Head of caudate nucleus (tissue), 42 donors: ENCODE measurements at regions not wholly inside any gene's neighbourhood (a gene's known extent, or its start where the extent isn't known, plus 50 kb on each side); places are given as distances from the start of the nearest gene placed in this dataset.
"Not testable (repeated sequence)": the region's sequence is repeated elsewhere in the genome, so short reads cannot be mapped to it uniquely, and the experiment has no call there.

Experiments used
- DNase-seq, 42 donors: peaks; one replicate each; pipeline versions ENCODE4 v3.0.0 to v3.0.0-alpha.2; 2020 to 2021; ENCODE audit warnings: mixed read lengths in 7 of 42
- intact Hi-C: fragments of 100-400 bp; cut with DNase I; formaldehyde crosslinking; loops from one replicate; pipeline ENCODE4 v1.15.0; 2022

DNA sequence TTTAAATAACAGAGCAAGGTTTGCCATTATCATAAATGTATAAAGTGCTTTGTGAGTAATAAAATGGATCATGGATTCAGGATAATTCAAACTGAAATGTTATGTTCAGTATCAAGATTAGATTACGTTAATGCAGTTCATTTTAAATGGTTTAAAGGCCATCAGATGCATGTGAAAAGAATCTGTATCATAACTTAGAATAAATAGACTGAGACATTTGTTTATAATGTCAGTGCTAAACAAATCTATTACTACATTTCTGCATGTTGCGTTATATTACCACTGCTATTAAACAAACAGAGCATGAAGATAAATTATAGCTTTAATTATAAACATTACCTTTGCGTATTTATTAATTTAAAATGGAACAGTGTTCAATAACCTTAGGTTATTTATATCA, 160.2 kb downstream of the TOX3 start:
- no peak for DNase-seq
- intact Hi-C loops: no loop called here

DNA sequence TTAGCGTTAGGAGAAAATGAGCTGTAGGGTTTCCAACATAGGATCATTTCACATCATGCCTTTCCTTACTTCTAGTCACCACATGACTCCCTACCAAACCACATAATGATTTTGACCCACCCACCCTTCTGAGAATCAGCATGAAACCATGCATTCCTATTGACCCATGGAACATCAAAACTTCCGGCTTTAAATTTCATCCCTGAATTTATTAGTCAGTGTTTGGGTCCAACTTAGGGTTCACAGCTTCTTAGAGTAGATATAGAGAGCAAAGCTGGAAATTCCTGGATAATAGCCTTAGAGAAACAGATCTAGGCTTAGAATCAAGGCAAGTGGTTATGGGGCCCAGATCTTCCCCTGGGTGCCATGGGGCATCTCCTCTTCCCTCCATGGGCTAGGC, 162.6 kb downstream of the TOX3 start:
- DNase-seq: no peak
- intact Hi-C loops: no loop called here

DNA sequence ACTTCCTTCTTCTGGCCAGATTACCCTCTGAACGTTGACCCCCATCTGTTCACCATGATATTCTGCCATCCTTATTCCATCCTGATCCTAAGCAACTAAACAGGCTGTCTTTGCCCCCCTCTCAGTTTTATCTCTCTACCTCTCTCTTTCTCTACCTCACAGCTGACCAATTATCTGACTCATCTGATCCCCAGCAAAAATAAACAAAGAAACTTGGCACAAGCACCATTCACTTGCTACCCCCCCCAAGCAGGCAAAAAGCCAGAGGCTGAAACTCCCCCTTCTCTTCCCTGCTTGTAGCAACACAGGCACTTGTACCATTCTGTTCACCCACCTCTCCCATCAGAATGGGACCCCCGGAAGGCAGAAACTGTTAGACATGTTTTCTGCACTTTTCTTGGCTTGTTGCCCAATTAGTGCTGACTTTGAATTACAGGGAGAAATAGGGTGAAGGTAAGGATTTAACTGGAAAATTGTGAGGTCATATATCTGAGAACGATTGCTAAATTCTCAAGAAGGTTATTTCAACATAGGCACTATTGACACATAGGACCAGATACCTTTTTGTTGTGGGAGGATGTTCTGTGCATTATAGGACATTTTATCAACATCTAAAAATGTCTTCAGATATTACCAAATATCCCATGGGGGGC, 163.2 kb downstream of the TOX3 start:
- intact Hi-C loops: no loop called here
- no peak for DNase-seq

DNA sequence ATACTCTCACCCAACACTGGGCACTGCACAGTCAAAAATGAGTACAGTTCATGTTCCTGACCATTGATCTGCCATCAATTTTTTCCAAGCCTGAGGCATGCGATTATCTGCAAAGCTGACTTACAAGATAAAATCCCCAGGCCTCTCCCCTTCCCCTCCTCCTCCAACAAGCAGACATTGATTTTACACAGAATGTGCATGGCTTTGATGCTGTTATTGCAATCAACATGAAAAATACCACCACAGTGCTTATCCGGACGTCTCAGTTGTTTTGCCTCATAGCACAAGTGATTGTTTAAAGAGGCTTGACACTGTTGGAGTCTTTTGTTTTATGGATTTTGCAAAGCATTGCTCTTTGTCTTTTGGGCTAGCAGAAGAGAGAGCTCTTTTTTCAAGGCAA, 163.8 kb downstream of the TOX3 start:
- intact Hi-C loops: no loop called here
- DNase-seq: no peak

DNA sequence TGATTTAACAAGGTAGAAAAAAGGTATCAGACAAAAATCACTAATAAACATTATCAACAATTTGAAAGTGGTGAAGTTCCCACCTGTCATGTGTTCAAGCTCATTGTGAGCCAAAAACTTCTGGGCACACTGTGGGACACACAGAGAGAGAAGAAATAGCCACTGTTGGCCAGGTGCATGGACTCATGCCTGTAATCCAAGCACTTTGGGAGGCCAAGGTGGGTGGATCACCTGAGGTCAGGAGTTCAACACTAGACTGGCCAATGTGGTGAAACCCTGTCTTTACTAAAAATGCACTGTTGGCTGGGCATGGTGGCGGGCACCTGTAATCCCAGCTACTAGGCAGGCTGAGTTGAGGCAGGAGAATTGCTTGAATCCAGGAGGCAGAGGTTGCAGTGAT, 167.4 kb downstream of the TOX3 start:
- no peak for DNase-seq
- intact Hi-C loops: no loop called here

DNA sequence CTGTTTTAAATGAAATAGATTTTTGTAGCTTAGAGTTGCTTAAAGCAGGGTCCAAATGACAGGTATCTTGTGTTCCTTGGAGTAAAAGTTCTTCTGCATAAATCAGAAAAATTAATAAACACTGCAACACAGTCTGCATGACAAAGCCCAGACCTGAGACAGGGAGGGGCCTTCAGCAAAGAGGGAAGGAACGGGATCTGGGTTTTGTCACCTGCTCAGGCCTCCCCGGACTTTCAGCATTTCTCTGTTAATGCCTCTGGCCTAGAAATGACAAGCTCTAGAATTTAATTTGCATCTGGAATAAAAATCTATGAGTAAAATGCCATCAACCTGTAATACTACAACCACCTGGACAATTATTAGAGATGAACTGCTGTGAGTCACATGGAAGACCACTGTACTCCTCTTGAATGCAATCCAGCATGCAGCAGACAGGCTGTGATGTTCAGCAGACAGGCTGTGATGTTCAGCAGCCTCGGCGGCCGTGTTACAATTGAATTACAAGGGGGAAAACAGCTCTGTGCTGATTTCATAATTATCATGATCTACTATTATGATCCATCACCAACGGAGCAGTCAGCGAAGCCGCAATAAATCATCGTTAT, 170.2 kb downstream of the TOX3 start:
- intact Hi-C loops: no loop called here
- DNase-seq: no peak

DNA sequence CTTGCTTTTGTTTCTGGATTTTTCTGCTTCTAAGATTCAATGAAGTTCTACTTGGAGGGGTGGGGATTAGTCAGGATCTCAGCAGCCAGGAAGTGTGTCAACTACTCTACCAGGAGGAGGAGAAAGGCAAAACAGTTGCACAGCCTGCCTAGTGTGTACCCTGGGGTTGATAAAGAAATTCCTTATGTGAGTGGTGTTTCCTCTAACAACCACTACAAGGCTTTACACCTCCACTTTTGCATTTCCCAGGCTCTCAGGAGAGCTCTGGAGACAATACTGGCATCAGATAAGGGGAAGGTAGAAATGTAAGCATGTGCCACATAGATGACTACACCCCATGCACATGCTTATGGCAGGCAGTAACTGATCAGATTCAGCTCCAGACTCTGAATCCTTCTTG, 174.6 kb downstream of the TOX3 start:
- intact Hi-C loops: no loop called here
- DNase-seq: no peak

DNA sequence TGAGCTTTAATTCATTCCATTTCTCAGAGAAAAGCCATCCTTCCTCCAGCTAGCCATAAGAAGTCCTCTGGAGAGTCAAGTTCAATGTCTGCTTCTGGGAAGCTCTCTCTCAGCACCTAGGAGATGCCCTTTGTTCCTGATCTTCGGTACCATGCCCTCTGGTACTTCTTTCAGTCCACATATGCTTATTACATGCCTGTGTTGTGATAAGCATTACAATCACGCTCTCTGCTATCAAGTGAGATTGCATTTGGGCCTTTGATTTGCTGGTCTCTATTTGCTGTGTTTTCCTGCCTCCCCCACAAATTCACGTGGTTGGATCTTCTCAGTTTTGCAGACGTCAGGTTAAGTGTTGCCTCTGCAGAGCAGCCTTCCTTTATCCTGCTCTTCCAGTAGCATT, 178.1 kb downstream of the TOX3 start:
- intact Hi-C loops: no loop called here
- DNase-seq: no peak

DNA sequence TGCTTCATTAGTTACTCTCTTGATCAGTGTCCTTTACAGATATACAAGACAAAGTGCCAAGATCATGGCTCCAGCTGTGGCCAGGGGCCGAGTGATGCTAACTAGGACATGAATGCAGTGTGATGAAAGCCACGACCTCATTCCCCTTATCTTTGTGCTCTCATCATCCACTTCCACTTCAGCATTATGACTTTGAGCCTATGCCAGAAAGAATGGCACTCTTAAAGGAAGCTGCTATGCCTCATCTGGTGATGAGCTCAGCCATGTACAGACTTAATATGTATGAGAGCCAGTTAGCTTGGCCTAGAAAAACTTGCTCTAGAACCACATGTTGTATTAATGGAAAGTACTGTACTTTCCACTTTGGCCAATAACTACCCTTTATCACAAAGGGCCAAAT, 179.1 kb downstream of the TOX3 start:
- intact Hi-C loops: no loop called here
- no peak for DNase-seq

DNA sequence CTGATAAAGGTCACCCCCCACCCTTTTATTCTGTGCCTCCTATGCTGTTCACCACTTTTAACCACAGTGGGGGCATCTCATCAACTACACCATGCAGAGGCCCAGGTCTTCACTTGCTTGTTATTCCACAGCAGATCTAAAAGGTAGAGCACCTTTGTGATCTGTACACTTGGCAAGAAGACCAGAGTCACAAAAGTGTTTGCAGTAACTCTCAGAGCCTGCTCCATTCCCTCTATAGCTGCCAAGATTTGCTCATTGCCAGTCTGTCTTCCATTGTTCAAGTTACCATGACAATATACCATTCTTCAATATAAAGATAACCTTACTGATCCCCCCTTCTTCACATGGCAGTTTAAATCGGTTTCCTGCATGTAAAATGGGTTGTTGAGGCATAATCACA, 180.0 kb downstream of the TOX3 start:
- no peak for DNase-seq
- intact Hi-C loops: no loop called here

DNA sequence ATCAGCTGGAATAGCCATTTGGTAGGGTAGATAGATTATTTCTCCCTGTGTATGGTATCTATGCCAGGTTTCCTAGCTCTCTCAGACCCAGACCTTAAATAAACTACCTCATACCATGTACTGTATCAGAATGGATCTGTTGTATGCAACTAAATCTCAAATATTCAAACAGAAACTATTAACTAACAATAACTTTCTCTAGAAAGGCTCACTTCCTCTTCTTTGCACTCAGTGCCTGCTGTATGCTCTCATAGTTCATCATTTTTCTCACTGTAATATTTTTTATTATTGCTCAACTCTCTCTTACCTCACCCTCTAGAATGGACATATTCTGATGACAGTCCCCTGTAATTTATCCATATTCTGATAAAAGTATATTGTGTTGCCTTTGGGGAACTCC, 182.4 kb downstream of the TOX3 start:
- no peak for DNase-seq
- intact Hi-C loops: no loop called here

DNA sequence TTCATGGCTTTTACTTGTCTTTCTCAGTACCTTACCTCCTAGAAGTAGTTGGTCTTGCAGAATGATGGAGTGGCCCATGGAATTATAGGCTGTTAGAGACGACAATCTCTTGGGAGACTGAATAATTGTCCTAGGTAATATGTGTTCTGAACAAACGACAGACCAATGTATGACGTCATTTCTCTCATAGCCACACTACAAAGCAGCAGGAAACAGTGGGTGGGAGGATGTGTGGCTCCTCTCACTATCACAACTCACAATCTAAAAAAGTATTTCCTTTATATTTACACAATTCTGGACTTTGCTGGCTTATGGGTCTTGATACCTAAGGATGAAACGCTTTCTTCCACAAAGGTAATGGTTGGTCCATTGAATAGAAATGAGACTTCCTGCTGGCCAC, 183.9 kb downstream of the TOX3 start:
- no peak for DNase-seq
- intact Hi-C loops: no loop called here

DNA sequence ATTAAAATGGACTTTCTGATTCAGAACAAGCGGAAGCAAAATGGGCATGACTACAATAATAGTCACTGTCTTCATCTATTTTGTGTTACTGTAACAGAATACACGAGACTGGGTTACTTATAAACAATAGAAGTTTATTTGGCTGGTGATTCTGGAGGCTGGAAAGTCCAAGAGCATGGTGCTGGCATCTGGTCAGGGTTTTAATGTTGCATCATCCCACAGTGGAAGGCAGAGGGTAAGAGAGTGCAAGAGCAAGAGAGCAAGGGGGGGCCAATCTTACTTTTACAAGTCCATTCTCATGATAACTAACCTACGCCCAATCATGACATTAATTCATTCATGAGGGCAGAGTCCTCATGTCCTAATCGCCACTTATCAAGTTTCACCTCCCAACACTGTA, 189.2 kb downstream of the TOX3 start:
- intact Hi-C loops: no loop called here
- no peak for DNase-seq

DNA sequence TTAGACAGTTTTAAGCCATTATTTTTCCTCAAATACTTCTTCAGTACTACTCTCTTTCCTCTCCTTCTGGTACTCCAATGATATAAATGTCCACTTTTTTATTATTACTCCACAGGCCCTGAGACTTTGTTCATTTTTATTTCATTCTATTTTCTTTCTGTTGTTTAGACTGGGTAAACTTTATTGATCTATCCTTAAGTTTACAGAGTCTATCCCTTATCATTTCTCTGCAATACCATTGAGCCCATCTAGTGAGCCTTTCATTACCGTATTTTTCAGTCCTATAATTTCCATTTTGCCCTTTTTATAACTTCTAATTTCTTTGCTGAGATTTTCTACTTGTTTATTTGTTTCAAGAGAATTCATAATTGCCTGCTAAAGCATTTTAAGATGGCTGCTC, 193.7 kb downstream of the TOX3 start:
- no peak for DNase-seq

DNA sequence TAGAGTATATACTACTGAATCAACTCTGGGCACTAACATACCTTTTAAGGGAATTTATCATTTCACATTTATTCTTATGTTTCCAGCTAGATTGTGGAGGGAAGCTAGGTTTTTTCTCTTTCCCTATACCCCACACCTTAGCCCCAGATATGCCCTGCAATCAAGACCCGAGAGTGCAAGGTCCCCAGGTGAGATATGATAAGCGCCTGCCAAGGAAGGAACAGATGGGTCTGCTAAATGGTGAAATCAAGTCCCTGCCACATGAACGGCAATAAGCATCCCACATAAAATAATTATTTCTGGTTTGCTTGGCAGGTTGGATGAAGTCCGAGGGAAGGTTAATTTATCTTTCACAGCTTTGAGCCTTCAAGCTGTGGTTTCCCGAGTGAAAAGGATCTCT, 195.5 kb downstream of the TOX3 start:
- intact Hi-C loops: no loop called here
- no peak for DNase-seq

More for the DNA sequence above, 193.7 kb downstream of the TOX3 start:
- intact Hi-C loops: no loop called here

DNA sequence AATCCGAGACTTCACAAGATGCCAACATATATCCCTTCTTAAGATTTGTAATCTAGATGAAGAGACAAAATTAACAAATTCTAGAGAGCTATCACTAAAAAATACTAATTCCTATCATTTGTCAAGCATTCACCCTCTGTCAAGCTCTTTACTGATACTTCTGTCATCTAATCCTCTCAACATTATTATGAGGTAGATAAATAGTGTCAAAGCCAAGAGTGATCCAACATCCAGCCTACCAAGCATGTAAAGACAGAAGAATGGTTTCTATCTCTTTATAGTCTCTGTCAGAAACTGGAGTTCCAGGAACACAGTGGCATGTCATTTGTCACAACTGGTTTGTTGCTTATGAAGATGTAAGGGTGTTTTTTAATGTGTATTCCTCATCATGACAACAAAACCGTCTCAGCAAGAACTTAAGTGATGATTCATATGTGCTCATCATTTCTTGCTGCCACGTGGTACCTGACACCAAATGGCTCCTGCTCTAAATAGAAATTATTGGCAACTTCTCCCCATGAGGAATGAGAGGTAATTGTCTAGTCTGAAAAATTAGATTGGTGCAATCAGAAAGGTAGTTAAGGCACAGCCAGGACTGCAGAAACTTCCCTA, 196.8 kb downstream of the TOX3 start:
- intact Hi-C loops: no loop called here

DNA sequence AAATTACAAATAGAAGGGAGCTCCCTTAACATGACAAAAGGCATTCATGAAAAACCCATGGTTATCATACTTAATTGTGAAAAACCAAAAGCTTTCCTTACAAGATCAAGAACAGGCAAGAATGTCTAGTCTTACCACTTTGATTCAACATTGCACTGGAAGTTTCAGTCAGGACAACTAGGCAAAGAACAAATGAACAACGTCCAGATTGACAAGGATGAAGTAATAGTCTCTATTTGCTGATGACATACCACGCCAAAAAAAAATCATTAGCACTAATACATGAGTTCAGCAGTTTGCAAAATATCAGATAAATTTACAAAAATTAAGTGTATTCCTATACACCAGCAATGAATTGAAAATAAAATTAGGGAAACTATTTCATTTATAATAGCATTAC, 200.2 kb downstream of the TOX3 start:
- no peak for DNase-seq
- intact Hi-C loops: no loop called here

More for the DNA sequence above, 196.8 kb downstream of the TOX3 start:
- DNase-seq: no peak

DNA sequence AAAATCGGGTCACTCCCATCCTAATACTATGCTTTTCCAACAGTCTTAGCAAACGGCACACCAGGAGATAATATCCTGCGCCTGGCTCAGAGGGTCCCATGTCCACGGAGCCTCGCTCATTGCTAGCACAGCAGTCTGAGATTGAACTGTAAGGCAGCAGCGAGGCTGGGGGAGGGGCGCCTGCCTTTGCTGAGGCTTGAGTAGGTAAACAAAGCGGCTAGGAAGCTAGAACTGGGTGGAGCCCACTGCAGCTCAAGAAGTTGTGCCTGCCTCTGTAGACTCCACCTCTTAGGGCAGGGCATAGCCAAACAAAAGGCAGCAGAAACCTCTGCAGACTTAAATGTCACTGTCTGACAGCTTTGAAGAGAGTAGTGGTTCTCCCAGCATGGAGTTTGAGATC, 213.3 kb downstream of the TOX3 start:
- intact Hi-C loops, DNase-seq: not testable (repeated sequence)

DNA sequence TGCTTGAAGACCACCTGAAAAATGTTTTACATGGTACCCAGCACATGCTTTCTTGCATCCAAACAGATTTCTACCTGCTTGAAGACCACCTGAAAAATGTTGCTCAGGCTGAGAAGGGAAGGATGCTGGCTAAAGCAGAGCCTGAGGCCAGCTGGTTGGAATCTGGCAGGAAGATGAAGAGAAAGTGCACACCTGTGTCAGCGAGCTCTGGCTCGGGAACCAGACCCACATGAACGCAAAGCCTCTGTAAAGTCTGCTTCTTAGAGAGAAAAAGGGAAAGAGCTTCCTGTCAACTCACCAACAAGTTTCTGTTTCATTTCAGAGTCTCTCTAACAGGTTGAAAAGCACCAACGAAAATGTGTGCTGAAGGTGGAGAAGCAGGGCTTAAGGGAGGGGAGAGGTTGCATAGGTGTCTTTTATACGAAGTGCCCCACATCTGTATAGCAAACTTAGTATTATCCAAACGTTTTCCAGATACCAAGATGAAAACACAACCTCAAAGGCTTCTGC, 226.0 kb downstream of the TOX3 start:
- intact Hi-C loops: no loop called here
- no peak for DNase-seq

DNA sequence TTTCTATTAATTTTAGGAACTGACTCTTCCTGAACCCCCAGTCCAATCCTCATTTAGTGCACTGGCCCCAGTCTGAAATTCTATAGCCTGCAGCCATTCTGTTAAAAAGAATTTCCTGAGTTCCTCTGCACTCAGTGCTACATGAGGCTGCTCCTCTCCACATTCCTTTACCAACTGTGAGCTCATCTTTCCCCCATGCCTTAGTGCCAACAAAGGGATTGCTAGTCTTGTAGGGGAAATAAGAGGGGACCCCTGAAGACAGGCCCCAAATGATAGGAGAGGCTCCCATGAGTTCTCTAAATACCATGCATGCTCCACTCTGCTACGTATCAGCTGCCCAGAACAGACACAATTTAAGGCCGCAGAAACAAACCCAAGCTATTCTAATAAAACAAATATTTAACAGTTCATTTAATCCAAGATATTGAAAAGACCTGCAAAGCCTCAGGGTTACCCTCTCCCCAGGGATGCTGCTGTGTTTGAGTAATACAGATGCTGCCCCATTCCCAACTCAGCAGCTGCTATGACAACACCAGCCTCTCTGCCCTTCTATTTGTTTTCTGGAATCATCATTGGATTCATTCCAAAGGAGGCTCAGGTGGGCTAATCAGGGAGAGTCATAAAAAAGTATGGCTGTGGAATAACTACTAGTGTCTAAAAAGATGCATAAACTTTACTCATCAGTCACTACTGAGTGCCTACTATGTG, 228.5 kb downstream of the TOX3 start:
- intact Hi-C loops: no loop called here
- no peak for DNase-seq
